Body of pancreas (tissue), 4 donors: ENCODE measurements at regions not wholly inside any gene's neighbourhood (a gene's known extent, or its start where the extent isn't known, plus 50 kb on each side); places are given as distances from the start of the nearest gene placed in this dataset.

Experiments
- ATAC-seq: fragments of 150-250 bp; one replicate; pipeline ENCODE4 v1.9.1; 2016
- DNase-seq, 4 donors: peaks; one replicate each; pipeline ENCODE4 v3.0.0-alpha.2; 2019
- H3K27ac ChIP-seq, 4 donors: fragments of 200-600 bp; sonication (generic); 1 replicate in 3 of 4; 2 replicates in 1 of 4; pipeline versions ENCODE4 v1.5.1 to v1.6.1; 2016 to 2019; ENCODE audit warnings: mild to moderate bottlenecking in 1 of 4, mixed read lengths in 1 of 4, moderate library complexity in 1 of 4
- H3K27me3 ChIP-seq, 2 donors: fragments of 200-600 bp; sonication (generic); one replicate each; pipeline ENCODE4 v1.6.0; 2016; ENCODE audit warnings: mild to moderate bottlenecking in 1 of 2
- H3K36me3 ChIP-seq, 2 donors: fragments of 200-600 bp; sonication (generic); replicated peaks in 1 of 2; 2 replicates each; pipeline ENCODE4 v1.5.1; 2016; ENCODE audit warnings: low read depth in 2 of 2; ENCODE audit not compliant: insufficient read depth in 1 of 2
- H3K4me1 ChIP-seq: fragments of 200-600 bp; sonication (generic); one replicate; pipeline ENCODE4 v1.6.0; 2016
- H3K4me3 ChIP-seq, 2 donors: fragments of 200-600 bp; sonication (generic); 1 replicate in 1 of 2; 2 replicates in 1 of 2; pipeline ENCODE4 v1.5.1; 2016 to 2019
- H3K9me3 ChIP-seq, 3 donors: fragments of 200-600 bp; sonication (generic); 1 replicate in 2 of 3; 2 replicates in 1 of 3; pipeline ENCODE4 v1.5.1; 2016
- CTCF ChIP-seq, 7 experiments: fragments of 450-650 bp in 4 of 7; fragments of 200-600 bp in 3 of 7; sonication (generic) in 3 of 7; IDR thresholded peaks; one replicate each; pipeline ENCODE4 v1.5.1; 2016 to 2019; ENCODE audit warnings: antibody characterized with exemption in 7 of 7
- POLR2A ChIP-seq, 3 donors: fragments of 450-650 bp; IDR thresholded peaks; one replicate each; pipeline ENCODE4 v1.6.1; 2016; ENCODE audit warnings: antibody characterized with exemption in 3 of 3, mild to moderate bottlenecking in 2 of 3
- WGBS, 2 donors: methylation state at CpG; one replicate each; pipeline ENCODE4 v1.1.5; 2017; 5-methylcytosine and 5-hydroxymethylcytosine counted together
- intact Hi-C: fragments of 100-400 bp; cut with DNase I; formaldehyde crosslinking; loops from one replicate; pipeline ENCODE4 v1.15.1; 2023

DNA sequence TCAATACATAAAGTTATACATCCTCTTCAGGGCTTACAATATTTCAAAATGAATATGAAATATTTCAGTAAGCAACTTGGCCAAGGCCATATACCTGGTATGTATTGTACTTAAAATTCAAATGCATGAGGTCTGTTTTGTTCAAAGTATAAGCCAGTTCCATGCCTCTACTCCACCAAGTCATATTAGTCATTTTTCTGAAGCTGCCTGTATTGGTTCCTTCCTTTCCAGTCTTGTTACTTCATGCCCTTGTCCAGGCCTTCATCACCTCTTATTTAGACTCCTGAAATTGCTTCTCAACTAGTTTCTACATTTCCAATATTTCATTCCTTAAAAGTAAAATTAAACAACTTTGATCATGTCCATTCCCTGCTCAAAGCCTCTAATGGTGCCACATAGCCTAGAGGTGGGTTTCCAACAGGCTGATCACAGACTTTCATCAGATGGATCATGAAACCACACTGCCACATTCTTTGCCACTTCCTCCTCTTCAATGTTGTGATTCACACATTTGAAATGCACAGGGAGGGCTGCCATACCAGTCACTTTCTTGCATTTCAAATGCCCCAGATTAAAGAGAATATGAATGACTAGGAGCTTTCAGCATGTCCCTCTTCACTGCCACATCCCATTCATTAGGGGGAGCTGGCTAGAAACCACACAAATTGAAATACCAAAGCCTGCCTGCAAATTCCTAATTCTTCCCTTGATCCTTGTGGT lies 424.1 kb upstream of the DACH1 start:
- no peaks in the 10 kb centered on the region for H3K4me1 ChIP-seq
- no peaks in the 10 kb centered on the region for H3K36me3 ChIP-seq
- H3K4me3 ChIP-seq, result no peak overlapping the region
- no peak overlapping the region for H3K27ac ChIP-seq
- H3K9me3 ChIP-seq, result no peaks in the 10 kb centered on the region
- intact Hi-C loops, result no loop called here
- ATAC-seq (no peak), DNase-seq (no peak)
- TF ChIP-seq POLR2A (IDR thresholded peaks at IDR 0.05), result no peak
- TF ChIP-seq CTCF (IDR thresholded peaks at IDR 0.05), result no peak
- no peaks in the 10 kb centered on the region for H3K27me3 ChIP-seq

DNA sequence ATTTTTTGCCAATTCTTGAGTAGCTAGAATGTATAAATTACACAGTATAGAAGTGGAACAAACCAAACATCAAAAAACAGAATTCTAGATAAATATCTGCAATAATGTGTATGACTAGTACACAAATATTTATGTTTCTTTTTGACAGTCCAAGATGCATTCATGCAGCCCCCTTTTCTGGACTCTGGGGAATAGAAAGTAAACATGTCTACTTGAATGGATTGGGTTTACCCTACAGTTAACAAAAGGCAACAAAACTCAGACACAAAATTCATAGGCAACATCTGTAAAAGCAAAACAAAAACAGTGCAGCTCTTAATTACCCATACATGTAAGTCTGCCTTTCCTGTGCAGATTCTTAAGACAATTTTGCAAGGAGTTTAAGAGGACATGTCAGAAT lies 419.4 kb upstream of the DACH1 start:
- intact Hi-C loops, result no loop called here
- DNase-seq (no peak), ATAC-seq (no peak)
- no peaks in the 10 kb centered on the region for H3K27me3 ChIP-seq
- H3K9me3 ChIP-seq, result no peaks in the 10 kb centered on the region
- no peaks in the 10 kb centered on the region for H3K4me1 ChIP-seq
- no peak overlapping the region for H3K4me3 ChIP-seq
- no peak for TF ChIP-seq CTCF (IDR thresholded peaks at IDR 0.05)
- no peak for TF ChIP-seq POLR2A (IDR thresholded peaks at IDR 0.05)
- no peaks in the 10 kb centered on the region for H3K36me3 ChIP-seq
- H3K27ac ChIP-seq, result no peak overlapping the region

DNA sequence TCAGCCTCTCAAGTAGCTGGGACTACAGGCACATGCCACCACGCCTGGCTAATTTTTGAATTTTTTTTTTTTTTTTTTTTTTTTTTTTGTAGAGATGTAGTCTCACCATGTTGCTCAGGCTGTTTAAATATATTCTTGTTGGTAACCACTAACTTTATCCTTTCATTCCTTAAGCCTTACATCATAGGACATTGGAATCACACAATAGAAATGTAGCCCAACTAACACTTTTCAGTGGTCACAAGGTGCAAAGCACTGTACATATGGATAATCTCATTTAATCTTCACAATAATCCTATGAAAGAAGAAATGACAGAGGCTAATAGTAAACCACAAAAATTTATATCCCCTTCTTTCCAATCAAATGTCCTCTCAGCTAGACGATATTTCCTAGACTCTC lies 417.8 kb upstream of the DACH1 start:
- Histone ChIP-seq H3K27ac (no peak overlapping the region), H3K9me3 (no peaks in the 10 kb centered on the region), H3K27me3 (no peaks in the 10 kb centered on the region), H3K4me3 (no peak overlapping the region), H3K4me1 (no peaks in the 10 kb centered on the region), H3K36me3 (no peaks in the 10 kb centered on the region)
- ATAC-seq (no peak), DNase-seq (no peak)
- intact Hi-C loops, result no loop called here
- TF ChIP-seq CTCF (IDR thresholded peaks at IDR 0.05) (no peak), POLR2A (IDR thresholded peaks at IDR 0.05) (no peak)
- WGBS, 2 donors, result 68 to 79% methylated on average over 2 of the region's 2 CpGs

DNA sequence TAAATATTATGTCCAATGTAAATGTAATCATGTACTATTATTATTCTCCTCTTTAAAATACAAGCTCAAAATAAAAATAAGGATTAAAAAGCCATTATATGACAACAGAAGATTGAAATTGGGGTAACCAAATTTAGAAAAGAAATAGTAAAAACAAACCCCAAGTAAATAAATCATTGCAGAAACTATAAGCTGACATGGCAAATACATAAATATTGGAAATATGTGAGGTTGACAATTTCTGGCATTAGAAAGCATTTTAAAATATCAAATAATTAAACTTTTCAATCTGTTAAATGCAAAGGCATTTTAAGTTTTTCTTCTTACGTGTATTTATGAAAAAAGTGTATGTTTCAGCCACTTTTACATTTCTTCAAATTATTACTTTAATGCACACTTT lies 394.7 kb upstream of the DACH1 start:
- no peaks in the 10 kb centered on the region for H3K9me3 ChIP-seq
- intact Hi-C loops, result no loop called here

More for the DNA sequence above, 394.7 kb upstream of the DACH1 start:
- DNase-seq (no peak), ATAC-seq (no peak)
- Histone ChIP-seq H3K27ac (no peak overlapping the region), H3K4me1 (no peaks in the 10 kb centered on the region), H3K4me3 (no peak overlapping the region), H3K27me3 (no peaks in the 10 kb centered on the region), H3K36me3 (no peaks in the 10 kb centered on the region)
- TF ChIP-seq CTCF (IDR thresholded peaks at IDR 0.05), result no peak
- no peak for TF ChIP-seq POLR2A (IDR thresholded peaks at IDR 0.05)
- WGBS, 2 donors, result 77 to 86% methylated on average over 1 of the region's 1 CpG
